IPS DF 4.7 (cell line): ENCODE measurements at regions not wholly inside any gene's neighbourhood (a gene's known extent, or its start where the extent isn't known, plus 50 kb on each side); places are given as distances from the start of the nearest gene placed in this dataset.
A peak's percentile ranks its signal among the peaks of the same experiment; 100 is the strongest.

Experiments
- DNase-seq: peaks from one replicate; pipeline ENCODE4 v3.0.0-alpha.2; 2013; ENCODE audit warnings: low spot score; ENCODE audit errors: extremely low read depth

DNA sequence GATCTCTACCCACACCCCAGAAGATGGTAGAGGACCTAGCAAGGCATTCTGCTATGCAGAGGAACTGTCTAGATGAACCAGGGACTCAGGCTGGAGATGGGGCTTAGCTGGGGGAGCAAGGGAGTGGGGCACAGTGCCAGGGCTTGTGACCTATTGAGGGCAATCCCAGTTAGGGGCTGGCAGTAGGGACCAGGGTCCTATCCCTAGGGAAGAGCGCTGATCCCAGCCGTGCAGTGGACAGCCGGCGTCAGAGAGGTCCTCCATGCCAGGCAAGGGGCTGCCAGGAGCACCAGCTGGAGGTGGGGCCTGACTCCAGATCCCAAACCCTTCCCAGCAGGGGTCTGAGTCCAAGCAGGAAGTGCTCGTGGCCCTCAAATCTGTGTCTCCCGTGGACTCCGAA lies 52.7 kb upstream of the NEURL1B start:
- no peak for DNase-seq

GRCh38 chr5:172587061-172587405 lies 54.0 kb upstream of the NEURL1B start:
- no peak for DNase-seq

- peak; percentile 51 for DNase-seq
Measured at GRCh38 chr5:172586125-172587060, 54.7 kb upstream of the NEURL1B start.

GRCh38 chr5:172585114-172585513 lies 55.9 kb upstream of the NEURL1B start:
- DNase-seq: no peak

- no peak for DNase-seq
Measured at GRCh38 chr5:172584638-172585037, 56.4 kb upstream of the NEURL1B start.

DNA sequence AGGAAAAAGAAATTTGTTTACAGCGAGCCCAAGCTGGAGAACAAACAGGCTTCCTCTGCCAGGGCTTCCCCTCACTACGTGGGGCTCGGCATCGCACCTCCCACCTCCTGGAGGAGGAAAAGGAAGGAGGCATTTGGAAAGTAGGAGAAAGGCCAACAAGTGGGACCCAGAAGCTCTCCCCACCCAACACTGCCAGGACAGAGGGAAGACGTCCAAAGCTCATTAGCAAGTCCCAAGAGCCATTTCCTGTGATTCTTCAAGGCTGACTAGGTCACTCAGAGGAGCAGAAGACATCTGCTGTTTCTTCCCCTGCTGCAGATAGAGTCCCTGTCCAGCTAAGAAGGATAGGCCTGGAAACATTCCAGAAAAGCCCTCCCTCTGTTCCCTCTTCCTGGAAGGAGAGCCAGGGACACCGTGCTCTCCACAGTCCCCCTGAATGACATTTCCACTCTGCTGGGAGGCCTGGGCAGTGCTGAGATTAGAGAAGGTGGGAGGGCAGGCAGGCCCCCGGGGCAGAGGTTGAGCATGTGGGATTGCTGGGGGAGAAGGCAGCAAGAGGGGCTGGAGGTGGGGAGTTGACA lies 57.0 kb upstream of the NEURL1B start:
- no peak for DNase-seq

DNA sequence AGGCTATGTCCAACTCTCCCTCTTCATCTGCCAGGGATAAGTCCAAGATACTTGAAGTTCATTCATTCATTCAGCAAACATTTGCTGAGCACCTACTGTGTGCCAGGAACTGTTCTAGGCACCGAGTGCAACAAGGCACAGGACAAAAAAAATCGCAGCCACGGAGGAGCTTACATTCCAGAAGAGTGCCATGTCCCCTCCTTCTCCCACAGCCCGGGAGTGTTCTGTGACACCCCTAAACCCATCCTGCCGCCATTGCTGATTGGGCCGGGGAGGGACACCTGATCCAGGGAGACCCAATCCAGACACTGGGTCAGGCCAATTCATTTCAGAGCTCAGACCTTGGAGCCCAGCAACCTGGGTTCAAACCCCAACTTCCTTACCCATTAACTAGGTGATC lies 58.1 kb upstream of the NEURL1B start:
- DNase-seq: no peak

- DNase-seq: no peak
Measured at GRCh38 chr5:172581315-172581714, 59.7 kb upstream of the NEURL1B start.

DNA sequence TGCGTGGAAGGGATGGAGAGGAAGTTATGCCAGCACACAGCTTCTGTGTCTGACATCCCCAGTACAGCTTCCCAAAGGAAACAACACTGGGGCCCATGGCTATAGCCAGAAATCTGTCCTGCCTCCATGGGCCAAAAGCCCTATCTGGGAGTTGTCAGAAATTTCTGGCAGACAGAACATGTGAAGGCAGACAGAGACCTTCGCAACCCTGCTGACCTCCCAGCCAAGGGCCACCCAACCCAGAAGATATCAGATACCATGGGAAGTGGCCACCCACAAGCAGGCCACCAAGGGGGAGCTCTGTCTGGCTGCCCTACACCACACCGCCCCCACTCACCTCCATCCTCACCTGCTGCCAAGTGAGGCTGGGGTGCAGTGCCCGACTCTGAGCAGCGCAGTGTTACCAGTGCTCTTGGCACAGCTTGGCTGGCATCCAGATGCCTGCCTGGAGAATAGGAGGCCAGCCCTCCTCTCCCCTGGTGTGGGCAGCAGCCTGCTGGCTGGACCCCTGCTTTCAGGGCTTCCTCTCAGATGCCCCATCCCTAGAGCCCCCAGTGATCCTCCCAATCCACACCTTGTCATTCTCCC lies 61.6 kb upstream of the NEURL1B start:
- no peak for DNase-seq

DNA sequence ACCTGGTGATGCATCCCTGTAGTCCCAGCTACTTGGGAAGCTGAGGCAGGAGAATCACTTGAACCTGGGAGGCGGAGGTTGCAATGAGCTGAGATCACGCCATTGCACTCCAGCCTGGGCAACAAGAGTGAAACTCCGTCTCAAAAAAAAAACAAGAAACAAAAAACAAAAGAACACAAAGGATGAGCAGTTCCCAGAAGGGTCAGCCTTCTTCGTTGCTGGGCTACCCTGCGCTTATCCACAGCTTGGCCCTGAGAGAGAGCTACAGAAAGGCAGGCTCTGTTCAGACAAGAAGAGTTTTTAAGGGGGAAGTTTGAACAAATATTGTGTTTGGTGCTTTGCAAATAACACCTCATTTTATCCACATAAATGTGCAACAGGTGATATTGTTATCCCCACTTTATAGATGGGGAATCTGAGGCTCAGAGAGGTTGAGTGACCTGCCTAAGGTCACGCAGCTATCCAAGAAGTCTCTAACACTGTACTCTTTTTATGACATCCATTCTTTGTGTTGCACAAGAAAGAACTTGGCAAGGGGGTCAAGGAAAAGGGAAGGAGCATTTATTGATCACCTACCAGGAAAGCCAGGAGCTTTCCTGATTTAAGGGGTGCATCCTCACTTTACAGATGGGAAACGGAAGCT lies 63.7 kb upstream of the NEURL1B start:
- DNase-seq: no peak

DNA sequence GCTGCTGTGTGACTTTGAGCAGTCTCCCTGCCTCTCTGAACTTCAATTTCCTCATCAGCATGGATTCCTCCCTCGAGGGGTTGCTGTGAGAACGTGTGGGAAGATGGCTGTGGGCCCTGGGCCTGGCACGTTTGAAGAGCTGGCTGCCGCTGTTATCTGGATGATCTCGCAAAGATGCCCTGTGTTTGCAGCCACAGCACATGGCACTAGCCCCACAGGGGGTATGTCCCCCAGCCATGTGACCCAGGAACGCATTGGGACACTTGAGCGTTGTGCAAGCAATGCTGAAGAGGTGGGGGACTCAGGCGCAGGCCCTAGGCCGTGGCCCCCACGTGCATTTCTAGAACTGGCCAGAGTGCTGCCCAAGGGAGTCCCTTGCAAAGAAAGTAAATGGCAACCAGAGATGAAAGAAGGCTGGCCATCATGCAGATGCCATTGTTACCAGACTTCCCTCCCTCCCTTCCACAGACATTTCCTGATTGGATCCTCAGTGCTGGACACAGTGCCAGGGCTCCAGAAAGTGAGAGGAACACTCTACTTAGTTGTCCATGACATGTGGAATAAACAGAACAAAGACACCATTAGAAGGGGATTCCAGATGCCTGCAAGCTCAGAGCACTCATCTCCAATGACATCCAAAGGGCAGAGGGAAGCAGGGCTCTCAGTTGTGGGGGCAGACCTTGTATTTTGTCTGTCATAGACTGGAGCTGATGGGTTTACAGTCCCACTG lies 65.1 kb upstream of the NEURL1B start:
- DNase-seq: no peak

GRCh38 chr5:172575416-172575815 lies 65.6 kb upstream of the NEURL1B start:
- DNase-seq: no peak

GRCh38 chr5:172574871-172575223 lies 66.2 kb upstream of the NEURL1B start:
- DNase-seq: no peak

DNA sequence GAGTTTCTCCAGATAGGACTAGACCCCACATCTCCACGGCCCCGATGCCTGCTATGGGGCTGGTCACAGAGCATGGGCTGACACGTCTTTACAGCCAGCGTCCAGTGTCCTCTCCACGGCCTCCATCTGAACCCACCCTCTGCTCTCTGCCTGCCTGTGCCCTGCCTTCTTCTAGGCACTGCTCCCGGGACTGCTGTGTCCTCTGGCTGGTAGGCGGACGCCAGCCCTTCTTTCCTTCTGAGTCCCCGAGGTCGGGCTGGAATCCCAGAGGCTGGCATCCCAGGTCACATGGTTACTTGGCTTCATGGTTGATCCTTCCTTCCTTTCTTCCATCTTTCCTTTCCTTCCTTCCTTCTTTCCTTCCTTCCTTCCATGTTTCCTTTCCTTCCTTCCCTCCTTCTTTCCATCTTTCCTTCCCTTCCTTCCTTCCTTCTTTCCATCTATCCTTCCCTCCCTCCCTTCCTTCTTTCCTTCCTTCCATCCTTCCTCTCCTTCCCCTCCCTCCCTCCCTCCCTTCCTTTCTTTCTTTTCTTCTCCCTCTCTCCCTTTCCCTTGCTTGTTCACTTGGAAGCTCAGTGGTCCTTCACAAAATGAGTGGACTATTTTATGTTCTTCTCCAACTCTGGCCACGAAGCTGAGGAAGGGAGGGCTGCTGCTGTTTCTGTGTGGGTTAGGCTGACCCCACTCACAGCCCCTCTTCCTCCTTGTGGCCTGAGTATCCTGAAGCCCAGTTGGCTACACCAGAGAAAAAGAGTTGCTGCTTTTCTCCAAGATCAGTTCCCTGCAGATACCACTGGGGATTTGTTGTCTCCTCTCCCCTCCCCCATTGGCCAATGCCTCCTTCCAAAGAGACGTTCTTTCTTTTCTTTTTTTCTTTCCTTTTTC lies 66.8 kb upstream of the NEURL1B start:
- DNase-seq: no peak

- no peak for DNase-seq
Measured at GRCh38 chr5:172573120-172573882, 67.8 kb upstream of the NEURL1B start.

DNA sequence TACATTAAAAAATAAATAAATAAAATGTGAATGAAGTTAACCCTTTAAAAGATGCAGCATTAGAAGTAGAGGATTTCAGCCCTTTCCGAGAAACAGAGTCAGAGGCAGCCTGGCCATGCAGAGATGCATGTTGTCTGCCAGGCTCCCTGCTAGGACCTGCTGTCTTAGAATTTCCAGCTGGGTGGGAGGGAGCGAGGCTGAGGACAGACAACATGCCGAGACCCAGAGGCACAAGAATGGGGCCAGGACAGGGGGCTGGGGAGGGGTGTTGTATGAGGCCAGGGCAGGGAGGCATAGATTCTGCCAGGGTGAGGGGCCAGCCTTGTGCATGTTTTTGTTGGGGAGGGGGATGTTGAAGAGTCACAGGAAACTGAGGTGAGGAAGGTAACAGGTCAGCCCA lies 68.6 kb upstream of the NEURL1B start:
- no peak for DNase-seq

DNA sequence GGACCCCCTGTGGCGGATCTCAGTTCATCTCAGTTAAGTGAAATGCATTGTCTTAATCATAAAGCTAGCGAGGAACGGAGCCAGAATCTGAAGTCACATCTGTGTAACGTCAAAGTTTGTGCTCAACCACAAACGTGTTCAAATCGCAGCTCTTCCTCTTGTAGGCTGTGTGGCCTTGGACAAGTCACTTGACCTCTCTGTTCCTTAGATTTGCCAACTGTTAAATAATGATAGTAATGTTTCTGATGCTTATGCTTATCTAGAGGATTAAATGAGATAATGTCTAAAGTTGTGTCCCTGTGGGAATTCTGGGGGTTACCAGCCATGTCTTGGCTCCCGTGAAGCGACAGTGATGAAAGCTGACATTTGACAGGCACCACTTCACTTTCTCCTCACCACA lies 69.2 kb upstream of the NEURL1B start:
- no peak for DNase-seq

GRCh38 chr5:172571413-172571812 lies 69.7 kb upstream of the NEURL1B start:
- no peak for DNase-seq

DNA sequence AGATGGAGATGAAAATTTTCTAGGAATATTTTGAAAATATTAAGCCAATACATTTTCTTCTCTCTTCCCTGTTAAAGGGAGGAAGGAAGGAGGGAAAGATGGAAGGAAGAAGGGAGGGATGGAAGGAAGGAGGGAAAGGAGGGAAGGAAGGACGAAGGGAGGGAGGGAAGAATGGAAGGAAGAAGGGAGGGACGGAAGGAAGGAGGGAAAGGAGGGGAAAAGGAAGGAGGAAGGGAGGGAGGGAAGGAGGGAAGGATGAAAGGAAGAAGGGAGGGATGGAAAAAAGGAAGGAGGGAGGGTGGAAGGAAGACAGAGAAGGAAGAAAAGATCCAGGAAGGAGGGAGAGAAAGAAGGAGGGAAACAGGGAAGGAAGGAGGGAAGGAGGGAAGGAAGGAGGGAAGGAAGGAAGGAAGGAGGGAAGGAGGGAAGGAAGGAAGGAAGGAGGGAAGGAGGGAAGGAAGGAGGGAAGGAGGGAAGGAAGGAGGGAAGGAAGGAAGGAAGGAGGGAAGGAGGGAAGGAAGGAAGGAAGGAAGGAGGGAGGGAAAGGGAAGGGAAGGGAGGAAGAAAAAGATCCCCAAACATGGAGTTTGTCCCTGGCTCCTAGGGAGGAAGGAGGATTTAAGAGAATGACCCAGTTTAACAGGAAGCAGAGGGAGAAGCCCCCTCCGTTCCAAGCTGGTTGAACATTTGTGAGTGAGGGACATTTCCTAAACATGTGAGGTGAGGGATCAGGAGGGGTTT lies 70.3 kb upstream of the NEURL1B start:
- DNase-seq: no peak
